ENCODE measurements at regions not wholly inside any gene's neighbourhood (a gene's known extent, or its start where the extent isn't known, plus 50 kb on each side); places are given as distances from the start of the nearest gene placed in this dataset.
A peak's percentile ranks its signal among the peaks of the same experiment; 100 is the strongest.

DNA sequence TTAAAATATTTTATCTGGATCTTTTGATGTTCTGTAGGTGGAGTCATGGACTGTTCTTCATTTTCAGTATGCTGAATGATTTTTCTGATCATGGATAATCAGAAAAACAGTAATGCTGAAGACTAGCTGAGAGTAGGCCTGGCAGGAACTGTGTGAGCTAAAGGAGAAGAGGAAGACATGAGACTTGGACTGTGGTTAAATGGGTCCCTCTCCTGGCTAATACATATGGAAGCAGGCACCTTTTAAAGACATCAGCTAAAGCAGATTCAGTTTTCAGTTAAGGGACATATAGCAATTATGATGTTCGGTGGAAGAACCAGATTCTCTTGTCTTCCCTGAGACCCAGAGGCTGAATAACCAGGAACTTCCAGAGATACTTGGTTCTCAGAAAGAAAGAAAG lies 169.4 kb downstream of the OLFM4 start:
- Histone ChIP-seq H2BK120ac (ENCODE audit: low read depth, low read length, poor library complexity, severe bottlenecking) (no peak overlapping the region), H3K27me3 (ENCODE audit: insufficient read depth, low read length) (no peaks in the 10 kb centered on the region; the same call in 1 of the 2 replicates), H4K5ac (ENCODE audit: insufficient read length, low read depth, low read length) (no peak overlapping the region), H3K56ac (ENCODE audit: insufficient read length, low read depth, low read length) (no peak overlapping the region), H2AK5ac (ENCODE audit: insufficient read length, low read length) (no peak overlapping the region), H4K20me1 (ENCODE audit: control insufficient read depth, insufficient read depth, insufficient read length) (no peaks in the 10 kb centered on the region), H3K79me1 (ENCODE audit: insufficient read depth, low read depth, low read length, poor library complexity, severe bottlenecking) (no peaks in the 10 kb centered on the region), H2BK5ac (ENCODE audit: insufficient read length, low read length) (no peak overlapping the region), H3K4me1 (ENCODE audit: insufficient read depth, low read length) (no peaks in the 10 kb centered on the region), H3K18ac (ENCODE audit: insufficient read length, low read depth, low read length) (no peak overlapping the region), H3K23ac (ENCODE audit: insufficient read length, low read depth, low read length) (no peak overlapping the region), H2BK15ac (ENCODE audit: low read depth, low read length) (no peak overlapping the region), H3K27ac (ENCODE audit: insufficient read length, low read depth, low read length) (no peak overlapping the region), H2BK12ac (ENCODE audit: insufficient read length, low read depth, low read length) (no peak overlapping the region), H3K23me2 (ENCODE audit: insufficient read length, low read depth, low read length, poor library complexity, severe bottlenecking) (peaks cover 8% of the 10 kb centered on the region), H3K4me2 (ENCODE audit: insufficient read depth, insufficient read length, low read length) (no peak overlapping the region), H3K9me3 (ENCODE audit: control insufficient read depth, low read depth, low read length) (no peaks in the 10 kb centered on the region), H3T11ph (ENCODE audit: low read length) (no peak overlapping the region), H3K4ac (ENCODE audit: low read depth, low read length) (no peak overlapping the region), H3K9ac (ENCODE audit: extremely low read depth, insufficient read length, low read length) (no peak overlapping the region), H2BK20ac (ENCODE audit: low read depth, low read length, poor library complexity, severe bottlenecking) (no peak overlapping the region), H3K79me2 (ENCODE audit: insufficient read depth, low read length) (no peaks in the 10 kb centered on the region), H2AFZ (ENCODE audit: low read length) (no peak overlapping the region), H4K91ac (ENCODE audit: insufficient read length, low read depth, low read length) (no peak overlapping the region), H3K14ac (ENCODE audit: insufficient read depth, low read length) (no peak overlapping the region), H4K8ac (replicated peaks; ENCODE audit: insufficient read length, low read depth, low read length) (no peak overlapping the region)
- DNase-seq = no peak
- Mint-ChIP-seq H3K9me3 (no peaks in the 10 kb centered on the region), H3K4me1 (peaks cover 4 to 7% of the 10 kb centered on the region in 2 experiments; a peak in 3 of 4 replicates), H3K4me3 (no peak overlapping the region), H3K36me3 (ENCODE audit: insufficient read depth in 1 of 3, low read depth in 3 of 3) (no peaks in the 10 kb centered on the region; a peak in 1 of 7 replicates), H3K27me3 (ENCODE audit: low read depth) (peaks cover 43% of the 10 kb centered on the region), H3K27ac (no peak overlapping the region)
- WGBS (ENCODE audit: extremely low coverage, insufficient read length, low lambda C conversion rate) = no CpG with 5 or more reads among the region's 1 CpG
- peak; percentile 52; the same call in 2 of the 3 replicates for TF ChIP-seq CTCF (conservative IDR thresholded peaks at IDR 0.05)

All from H9 (cell line).